Parathyroid adenoma (tissue), 2 donors: ENCODE measurements at regions not wholly inside any gene's neighbourhood (a gene's known extent, or its start where the extent isn't known, plus 50 kb on each side); places are given as distances from the start of the nearest gene placed in this dataset.

Experiments used
- H2AFZ ChIP-seq: fragments of 300-600 bp; sonication (generic); one replicate; pipeline ENCODE4 v1.7.0; 2017; ENCODE audit warnings: antibody characterized with exemption, mild to moderate bottlenecking
- H3K27ac ChIP-seq: fragments of 300-600 bp; sonication (generic); one replicate; pipeline ENCODE4 v1.7.0; 2017
- H3K27me3 ChIP-seq: fragments of 300-600 bp; sonication (generic); one replicate; pipeline ENCODE4 v1.7.0; 2017; ENCODE audit warnings: low read length; ENCODE audit not compliant: control insufficient read depth, insufficient read depth
- H3K36me3 ChIP-seq: fragments of 300-600 bp; sonication (generic); one replicate; pipeline ENCODE4 v1.7.0; 2017; ENCODE audit warnings: low read length; ENCODE audit not compliant: control insufficient read depth, insufficient read depth
- H3K4me1 ChIP-seq: fragments of 300-600 bp; sonication (generic); one replicate; pipeline ENCODE4 v1.7.0; 2017; ENCODE audit warnings: control low read depth
- H3K4me2 ChIP-seq: fragments of 300-600 bp; sonication (generic); one replicate; pipeline ENCODE4 v1.7.0; 2017; ENCODE audit warnings: low read length
- H3K4me3 ChIP-seq: fragments of 300-600 bp; sonication (generic); one replicate; pipeline ENCODE4 v1.7.0; 2017; ENCODE audit warnings: low read depth, low read length
- H3K79me2 ChIP-seq: fragments of 300-600 bp; sonication (generic); one replicate; pipeline ENCODE4 v1.7.0; 2017; ENCODE audit warnings: control low read depth
- H3K9ac ChIP-seq: fragments of 300-600 bp; sonication (generic); one replicate; pipeline ENCODE4 v1.7.0; 2017; ENCODE audit warnings: mild to moderate bottlenecking
- H3K9me3 ChIP-seq: fragments of 300-600 bp; sonication (generic); one replicate; pipeline ENCODE4 v1.7.0; 2017; ENCODE audit warnings: low read length; ENCODE audit not compliant: control insufficient read depth
- CTCF ChIP-seq: fragments of 300-600 bp; sonication (generic); IDR thresholded peaks from one replicate; pipeline ENCODE4 v1.7.0; 2017; ENCODE audit warnings: antibody characterized with exemption, mild to moderate bottlenecking
- donor health status: primary hyperparathyroidism.

GRCh38 chrX:34576864-34577263, 80.2 kb downstream of the TMEM47 start:
- Histone ChIP-seq H3K79me2 (no peaks in the 10 kb centered on the region), H3K9ac (no peak overlapping the region), H3K27me3 (no peaks in the 10 kb centered on the region), H3K9me3 (no peaks in the 10 kb centered on the region), H3K4me1 (no peaks in the 10 kb centered on the region), H2AFZ (no peak overlapping the region), H3K4me2 (no peak overlapping the region), H3K36me3 (no peaks in the 10 kb centered on the region), H3K4me3 (no peak overlapping the region), H3K27ac (no peak overlapping the region)
- no peak for TF ChIP-seq CTCF

- H3K9ac ChIP-seq: no peak overlapping the region
- H2AFZ ChIP-seq: no peak overlapping the region
- H3K4me1 ChIP-seq: no peaks in the 10 kb centered on the region
- no peaks in the 10 kb centered on the region for H3K36me3 ChIP-seq
- H3K27me3 ChIP-seq: no peaks in the 10 kb centered on the region
- no peak overlapping the region for H3K4me2 ChIP-seq
- TF ChIP-seq CTCF: no peak
- H3K9me3 ChIP-seq: no peaks in the 10 kb centered on the region
- H3K79me2 ChIP-seq: no peaks in the 10 kb centered on the region
- no peak overlapping the region for H3K4me3 ChIP-seq
- H3K27ac ChIP-seq: no peak overlapping the region
Measured at GRCh38 chrX:34565981-34566380, 91.1 kb downstream of the TMEM47 start.

- Histone ChIP-seq H3K27ac (no peak overlapping the region), H3K4me2 (no peak overlapping the region), H3K27me3 (no peaks in the 10 kb centered on the region), H3K4me1 (no peaks in the 10 kb centered on the region), H3K4me3 (no peak overlapping the region), H2AFZ (no peak overlapping the region), H3K9ac (no peak overlapping the region), H3K9me3 (no peaks in the 10 kb centered on the region), H3K36me3 (no peaks in the 10 kb centered on the region), H3K79me2 (no peaks in the 10 kb centered on the region)
- no peak for TF ChIP-seq CTCF
Measured at GRCh38 chrX:34563804-34564203, 93.3 kb downstream of the TMEM47 start.

GRCh38 chrX:34563061-34563460, 94.0 kb downstream of the TMEM47 start:
- Histone ChIP-seq H3K9ac (no peak overlapping the region), H2AFZ (no peak overlapping the region), H3K4me3 (no peak overlapping the region), H3K9me3 (no peaks in the 10 kb centered on the region), H3K27me3 (no peaks in the 10 kb centered on the region), H3K27ac (no peak overlapping the region), H3K79me2 (no peaks in the 10 kb centered on the region), H3K36me3 (no peaks in the 10 kb centered on the region), H3K4me2 (no peak overlapping the region), H3K4me1 (no peaks in the 10 kb centered on the region)
- no peak for TF ChIP-seq CTCF

GRCh38 chrX:34562006-34562405, 95.1 kb downstream of the TMEM47 start:
- Histone ChIP-seq H3K36me3 (no peaks in the 10 kb centered on the region), H3K27ac (no peak overlapping the region), H3K9ac (no peak overlapping the region), H3K79me2 (no peaks in the 10 kb centered on the region), H3K4me3 (no peak overlapping the region), H3K9me3 (no peaks in the 10 kb centered on the region), H3K27me3 (no peaks in the 10 kb centered on the region), H3K4me2 (no peak overlapping the region), H2AFZ (no peak overlapping the region), H3K4me1 (no peaks in the 10 kb centered on the region)
- TF ChIP-seq CTCF: no peak
